ENCODE measurements at regions not wholly inside any gene's neighbourhood (a gene's known extent, or its start where the extent isn't known, plus 50 kb on each side); places are given as distances from the start of the nearest gene placed in this dataset.
"Not testable (repeated sequence)": the region's sequence is repeated elsewhere in the genome, so short reads cannot be mapped to it uniquely, and the experiment has no call there.

GRCh38 chr3:140802898-140803297, 125.0 kb downstream of the TRIM42 start:
- not testable (repeated sequence) for TF ChIP-seq POLR2AphosphoS5 (IDR thresholded peaks at IDR 0.05); EP300 (conservative IDR thresholded peaks at IDR 0.05; ENCODE audit: poor library complexity, severe bottlenecking)
